ENCODE measurements at regions not wholly inside any gene's neighbourhood (a gene's known extent, or its start where the extent isn't known, plus 50 kb on each side); places are given as distances from the start of the nearest gene placed in this dataset.

- TF ChIP-seq POLR2A (IDR thresholded peaks at IDR 0.05) (no peak), CTCF (IDR thresholded peaks at IDR 0.05) (no peak), EP300 (IDR thresholded peaks at IDR 0.05) (no peak)
Measured at GRCh38 chr10:80739963-80740715, 202.4 kb downstream of the SH2D4B start.

Measured in tibial nerve (tissue), 4 donors.